DMS79 (cell line): ENCODE measurements at regions not wholly inside any gene's neighbourhood (a gene's known extent, or its start where the extent isn't known, plus 50 kb on each side); places are given as distances from the start of the nearest gene placed in this dataset.
"Not testable (repeated sequence)": the region's sequence is repeated elsewhere in the genome, so short reads cannot be mapped to it uniquely, and the experiment has no call there.

Experiments
- DNase-seq: peaks from one replicate; lab custom pipeline; 2025; lab: John Stamatoyannopoulos, UW

GRCh38 chr6:28802417-28803336 lies 121.1 kb downstream of the TRIM27 start:
- DNase-seq: no peak

- no peak for DNase-seq
These were observed 120.5 kb downstream of the TRIM27 start for GRCh38 chr6:28803337-28803709.

DNA sequence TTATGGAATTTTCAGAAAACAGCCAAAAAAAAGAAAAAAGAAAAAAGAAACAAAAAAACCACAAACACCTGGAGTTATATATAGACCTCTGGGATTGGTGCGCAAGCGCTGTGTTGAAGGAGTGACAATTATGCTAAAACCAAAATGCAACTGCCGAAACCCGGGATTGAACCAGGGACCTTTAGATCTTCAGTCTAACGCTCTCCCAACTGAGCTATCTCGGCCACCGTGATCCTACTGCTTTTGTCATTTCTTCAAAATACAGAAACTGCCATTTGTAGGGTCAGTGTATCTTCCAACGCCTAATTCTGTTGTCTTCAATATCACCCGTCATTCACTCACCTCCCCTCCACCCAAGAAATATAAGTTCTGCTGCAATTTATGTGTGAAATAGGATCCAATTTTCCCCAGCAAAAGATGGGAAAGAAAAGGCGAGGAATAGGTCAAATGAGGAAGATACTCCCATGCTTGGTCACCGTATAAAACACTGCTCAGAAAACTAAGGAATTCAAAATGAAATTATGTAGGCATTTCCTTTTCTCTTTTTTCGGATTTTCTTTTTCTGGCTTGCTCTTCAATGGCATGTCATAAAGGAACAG lies 116.0 kb downstream of the TRIM27 start:
- no peak for DNase-seq

- no peak for DNase-seq
These were observed 115.4 kb downstream of the TRIM27 start for GRCh38 chr6:28808383-28808782.

- DNase-seq: no peak
These were observed 113.7 kb downstream of the TRIM27 start for GRCh38 chr6:28809947-28810658.

- DNase-seq: no peak
These were observed 113.1 kb downstream of the TRIM27 start for GRCh38 chr6:28810659-28811053.

GRCh38 chr6:28811873-28812272 lies 111.9 kb downstream of the TRIM27 start:
- DNase-seq: no peak

GRCh38 chr6:28812778-28813569 lies 110.8 kb downstream of the TRIM27 start:
- no peak for DNase-seq

- no peak for DNase-seq
These were observed 109.5 kb downstream of the TRIM27 start for GRCh38 chr6:28814032-28814976.

- no peak for DNase-seq
These were observed 107.4 kb downstream of the TRIM27 start for GRCh38 chr6:28816339-28816908.

GRCh38 chr6:28816909-28817807 lies 106.6 kb downstream of the TRIM27 start:
- DNase-seq: no peak

GRCh38 chr6:28817808-28818145 lies 106.0 kb downstream of the TRIM27 start:
- no peak for DNase-seq

DNA sequence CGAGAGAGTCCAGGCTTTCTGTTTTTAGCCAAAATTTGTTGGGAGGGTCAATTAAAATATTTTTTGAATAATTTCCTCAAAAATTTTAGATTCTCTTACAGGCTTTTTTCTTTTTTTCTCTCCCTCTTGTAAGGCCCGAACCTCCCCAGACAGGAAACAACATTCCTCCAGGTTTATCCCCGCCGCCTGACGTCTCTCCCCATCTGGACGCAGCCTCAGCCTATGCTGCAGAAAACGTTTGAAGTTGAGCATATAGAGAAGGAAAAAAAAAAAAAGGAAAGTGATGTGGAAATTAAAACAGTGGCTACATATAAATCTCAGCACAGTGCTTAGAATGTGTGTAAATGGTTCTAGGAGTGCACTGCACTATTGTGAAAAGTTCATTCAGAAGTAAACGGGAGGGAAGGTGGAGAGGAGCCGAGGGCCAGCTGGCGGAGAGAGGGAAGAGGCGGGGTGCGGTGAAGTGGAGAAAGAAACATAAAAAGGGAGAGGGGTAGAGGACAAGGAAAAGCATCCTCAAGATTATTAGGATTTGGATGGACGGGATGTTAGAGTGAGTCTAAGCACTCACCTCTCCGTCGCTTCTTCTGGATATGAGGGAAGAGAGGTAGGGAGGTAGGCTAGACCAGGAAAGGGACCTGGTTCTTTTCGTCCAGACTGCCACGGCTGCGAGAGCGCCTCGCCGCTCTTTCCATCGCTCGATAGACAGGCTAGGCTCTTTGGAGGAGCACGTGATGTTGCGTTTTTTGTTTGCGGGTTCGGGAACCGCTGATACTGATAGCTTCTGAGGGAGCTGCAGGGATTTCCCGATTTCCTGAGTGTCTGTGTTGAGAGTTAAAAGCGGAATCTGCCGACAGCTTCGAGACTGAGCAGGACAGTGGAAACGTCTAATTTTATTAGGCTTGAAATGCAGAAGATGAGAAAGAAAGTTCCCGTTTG lies 98.7 kb downstream of the TRIM27 start:
- DNase-seq: no peak

- DNase-seq: no peak
These were observed 98.0 kb downstream of the TRIM27 start for GRCh38 chr6:28825732-28826293.

DNA sequence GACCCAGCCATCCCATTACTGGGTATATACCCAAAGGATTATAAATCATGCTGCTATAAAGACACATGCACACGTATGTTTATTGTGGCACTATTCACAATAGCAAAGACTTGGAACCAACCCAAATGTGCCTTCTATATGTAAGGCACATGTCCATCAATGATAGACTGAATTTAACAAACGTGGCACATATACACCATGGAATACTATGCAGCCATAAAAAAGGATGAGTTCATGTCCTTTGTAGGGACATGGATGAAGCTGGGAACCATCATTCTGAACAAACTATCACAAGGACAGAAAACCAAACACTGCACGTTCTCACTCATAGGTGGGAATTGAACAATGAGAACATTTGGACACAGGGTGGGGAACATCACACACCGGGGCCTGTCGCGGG lies 92.1 kb downstream of the TRIM27 start:
- DNase-seq: not testable (repeated sequence)

DNA sequence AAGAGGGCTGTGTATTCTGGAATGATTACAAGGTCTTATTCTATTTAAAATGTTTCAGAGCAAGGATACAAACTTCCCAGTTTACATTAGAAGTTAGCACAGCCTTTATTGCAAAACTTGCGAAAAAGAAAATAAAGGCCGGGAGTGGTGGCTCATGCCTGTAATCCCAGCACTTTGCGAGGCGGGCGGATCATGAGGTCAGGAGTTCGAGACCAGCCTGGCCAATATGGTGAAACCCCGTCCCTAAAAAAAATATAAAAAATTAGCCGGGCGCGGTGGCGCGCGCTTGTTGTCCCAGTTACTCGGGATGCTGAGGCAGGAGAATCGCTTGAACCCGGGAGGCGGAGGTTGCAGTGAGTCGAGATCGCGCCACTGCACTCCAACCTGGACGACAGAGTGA lies 87.1 kb downstream of the TRIM27 start:
- DNase-seq: not testable (repeated sequence)

DNA sequence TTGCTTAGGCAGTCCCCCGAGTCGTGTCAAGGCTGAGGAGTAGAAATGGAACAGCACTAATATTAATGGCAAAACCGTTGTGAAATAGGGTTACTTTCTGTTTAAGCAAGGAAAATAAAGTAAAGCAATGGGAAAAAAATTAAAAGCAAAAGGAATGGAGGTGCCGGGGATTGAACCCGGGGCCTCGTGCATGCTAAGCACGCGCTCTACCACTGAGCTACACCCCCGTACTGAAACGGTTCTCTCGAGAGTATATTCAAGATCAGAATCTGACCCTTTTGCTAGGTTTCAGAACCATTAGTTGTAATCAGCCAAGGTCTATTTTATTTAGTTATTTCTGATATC lies 85.5 kb downstream of the TRIM27 start:
- peak; percentile 58 for DNase-seq
